ENCODE measurements at regions not wholly inside any gene's neighbourhood (a gene's known extent, or its start where the extent isn't known, plus 50 kb on each side); places are given as distances from the start of the nearest gene placed in this dataset.
"Not testable (repeated sequence)": the region's sequence is repeated elsewhere in the genome, so short reads cannot be mapped to it uniquely, and the experiment has no call there.

- ATAC-seq (ENCODE audit: low read depth in 2 of 2): no peak
- H3K27me3 Mint-ChIP-seq: peaks cover 0 to 4% (median 0%) of the 10 kb centered on the region in 3 donors
- no peak overlapping the region for H3K27ac Mint-ChIP-seq
- peaks cover 0 to 10% (median under 1%) of the 10 kb centered on the region in 7 donors for H3K9me3 Mint-ChIP-seq
- H3K36me3 Mint-ChIP-seq: no peaks in the 10 kb centered on the region
- no peaks in the 10 kb centered on the region for H3K4me1 Mint-ChIP-seq
- no peak overlapping the region for H3K4me3 Mint-ChIP-seq
- no peak for DNase-seq
Observed at GRCh38 chr3:39733804-39734203, 75.6 kb upstream of the MYRIP start.

- not testable (repeated sequence) for H3K27ac Mint-ChIP-seq; H3K4me1 Mint-ChIP-seq; H3K36me3 Mint-ChIP-seq; H3K4me3 Mint-ChIP-seq; ATAC-seq (ENCODE audit: low read depth in 2 of 2); DNase-seq
- peaks cover 1 to 20% (median 12%) of the 10 kb centered on the region in 7 donors for H3K9me3 Mint-ChIP-seq
- H3K27me3 Mint-ChIP-seq: peaks cover 0 to 15% (median 12%) of the 10 kb centered on the region in 3 donors
Observed at GRCh38 chr3:39739658-39740057, 69.8 kb upstream of the MYRIP start.

- ATAC-seq (ENCODE audit: low read depth in 2 of 2): no peak
- Mint-ChIP-seq H3K27me3 (peaks cover 0 to 15% (median 12%) of the 10 kb centered on the region in 3 donors), H3K36me3 (no peaks in the 10 kb centered on the region), H3K27ac (no peak overlapping the region), H3K9me3 (peaks cover 1 to 20% (median 12%) of the 10 kb centered on the region in 7 donors), H3K4me1 (no peaks in the 10 kb centered on the region), H3K4me3 (no peak overlapping the region)
- DNase-seq: no peak
Observed at GRCh38 chr3:39744746-39745145, 64.7 kb upstream of the MYRIP start.

- Mint-ChIP-seq H3K9me3 (no peaks in the 10 kb centered on the region), H3K27me3 (no peaks in the 10 kb centered on the region), H3K4me1 (peaks cover 14 to 25% (median 16%) of the 10 kb centered on the region in 3 donors), H3K36me3 (no peaks in the 10 kb centered on the region), H3K4me3 (no peak overlapping the region), H3K27ac (no peak overlapping the region)
- ATAC-seq (ENCODE audit: low read depth in 2 of 2) (no peak), DNase-seq (no peak)
Observed at GRCh38 chr3:39748002-39748401, 61.4 kb upstream of the MYRIP start.

- no peaks in the 10 kb centered on the region for H3K27me3 Mint-ChIP-seq
- H3K9me3 Mint-ChIP-seq: no peaks in the 10 kb centered on the region
- H3K36me3 Mint-ChIP-seq: no peaks in the 10 kb centered on the region
- no peak for ATAC-seq (ENCODE audit: low read depth in 2 of 2)
- no peak overlapping the region for H3K27ac Mint-ChIP-seq
- H3K4me1 Mint-ChIP-seq: peaks cover 14 to 26% (median 16%) of the 10 kb centered on the region in 3 donors
- H3K4me3 Mint-ChIP-seq: no peak overlapping the region
- DNase-seq: no peak
Observed at GRCh38 chr3:39748763-39749162, 60.6 kb upstream of the MYRIP start.

GRCh38 chr3:39750712-39751111 lies 58.7 kb upstream of the MYRIP start:
- no peaks in the 10 kb centered on the region for H3K9me3 Mint-ChIP-seq
- H3K27ac Mint-ChIP-seq: peak overlapping the region in 2 of 6 donors; percentile 3 to 14
- peaks cover 14 to 26% (median 16%) of the 10 kb centered on the region in 3 donors for H3K4me1 Mint-ChIP-seq
- ATAC-seq (ENCODE audit: low read depth in 2 of 2): no peak
- no peaks in the 10 kb centered on the region for H3K36me3 Mint-ChIP-seq
- no peaks in the 10 kb centered on the region for H3K27me3 Mint-ChIP-seq
- no peak overlapping the region for H3K4me3 Mint-ChIP-seq
- no peak for DNase-seq

GRCh38 chr3:39751286-39751685 lies 58.1 kb upstream of the MYRIP start:
- ATAC-seq (ENCODE audit: low read depth in 2 of 2) (no peak), DNase-seq (no peak)
- H3K9me3 Mint-ChIP-seq: no peaks in the 10 kb centered on the region
- H3K4me1 Mint-ChIP-seq: peaks cover 14 to 26% (median 16%) of the 10 kb centered on the region in 3 donors
- no peaks in the 10 kb centered on the region for H3K36me3 Mint-ChIP-seq
- H3K4me3 Mint-ChIP-seq: no peak overlapping the region
- H3K27me3 Mint-ChIP-seq: no peaks in the 10 kb centered on the region
- H3K27ac Mint-ChIP-seq: peak overlapping the region in 2 of 6 donors; percentile 3 to 14

GRCh38 chr3:39752019-39752637 lies 57.3 kb upstream of the MYRIP start:
- Mint-ChIP-seq H3K27me3 (no peaks in the 10 kb centered on the region), H3K36me3 (no peaks in the 10 kb centered on the region), H3K4me1 (peaks cover 14 to 26% (median 16%) of the 10 kb centered on the region in 3 donors), H3K27ac (no peak overlapping the region), H3K9me3 (peaks cover 0 to 4% (median 0%) of the 10 kb centered on the region in 7 donors), H3K4me3 (no peak overlapping the region)
- no peak for ATAC-seq (ENCODE audit: low read depth in 2 of 2)
- DNase-seq: no peak

- Mint-ChIP-seq H3K4me1 (peaks cover 14 to 26% (median 16%) of the 10 kb centered on the region in 3 donors), H3K36me3 (no peaks in the 10 kb centered on the region), H3K27me3 (no peaks in the 10 kb centered on the region), H3K9me3 (peaks cover 0 to 4% (median 0%) of the 10 kb centered on the region in 7 donors), H3K4me3 (no peak overlapping the region), H3K27ac (no peak overlapping the region)
- DNase-seq (no peak), ATAC-seq (ENCODE audit: low read depth in 2 of 2) (no peak)
Observed at GRCh38 chr3:39752751-39753150, 56.7 kb upstream of the MYRIP start.

- DNase-seq: no peak
- Mint-ChIP-seq H3K4me3 (no peak overlapping the region), H3K27me3 (no peaks in the 10 kb centered on the region), H3K36me3 (no peaks in the 10 kb centered on the region), H3K27ac (no peak overlapping the region), H3K9me3 (peaks cover 0 to 4% (median 0%) of the 10 kb centered on the region in 7 donors), H3K4me1 (peaks cover 14 to 26% (median 16%) of the 10 kb centered on the region in 3 donors)
- ATAC-seq (ENCODE audit: low read depth in 2 of 2): no peak
Observed at GRCh38 chr3:39753391-39753790, 56.0 kb upstream of the MYRIP start.

- DNase-seq (no peak), ATAC-seq (ENCODE audit: low read depth in 2 of 2) (no peak)
- H3K4me3 Mint-ChIP-seq: no peak overlapping the region
Observed at GRCh38 chr3:39754549-39754948, 54.9 kb upstream of the MYRIP start.

GRCh38 chr3:39755100-39755499 lies 54.3 kb upstream of the MYRIP start:
- ATAC-seq (ENCODE audit: low read depth in 2 of 2): no peak
- Mint-ChIP-seq H3K27me3 (no peaks in the 10 kb centered on the region), H3K27ac (no peak overlapping the region), H3K4me3 (no peak overlapping the region), H3K36me3 (no peaks in the 10 kb centered on the region), H3K9me3 (peaks cover 0 to 7% (median 0%) of the 10 kb centered on the region in 7 donors), H3K4me1 (peaks cover 14 to 26% (median 16%) of the 10 kb centered on the region in 3 donors)
- DNase-seq: no peak

More at GRCh38 chr3:39754549-39754948, 54.9 kb upstream of the MYRIP start:
- Mint-ChIP-seq H3K4me1 (peaks cover 14 to 26% (median 16%) of the 10 kb centered on the region in 3 donors), H3K9me3 (peaks cover 0 to 6% (median 0%) of the 10 kb centered on the region in 7 donors), H3K36me3 (no peaks in the 10 kb centered on the region), H3K27ac (no peak overlapping the region), H3K27me3 (no peaks in the 10 kb centered on the region)

- no peak overlapping the region for H3K4me3 Mint-ChIP-seq
- no peak for ATAC-seq (ENCODE audit: low read depth in 2 of 2)
- no peaks in the 10 kb centered on the region for H3K36me3 Mint-ChIP-seq
- H3K4me1 Mint-ChIP-seq: peaks cover 0 to 8% (median 3%) of the 10 kb centered on the region in 3 donors
- H3K27ac Mint-ChIP-seq: no peak overlapping the region
- H3K27me3 Mint-ChIP-seq: no peaks in the 10 kb centered on the region
- no peak for DNase-seq
- peaks cover 0 to 7% (median 0%) of the 10 kb centered on the region in 7 donors for H3K9me3 Mint-ChIP-seq
Observed at GRCh38 chr3:39757307-39757706, 52.1 kb upstream of the MYRIP start.

Measured in naive B cell (primary cell).